ENCODE measurements at regions not wholly inside any gene's neighbourhood (a gene's known extent, or its start where the extent isn't known, plus 50 kb on each side); places are given as distances from the start of the nearest gene placed in this dataset.

GRCh38 chr7:130993671-130994365 lies 259.8 kb upstream of the KLF14 start:
- H3K4me3 ChIP-seq (ENCODE audit: low read depth, low read length): no peak overlapping the region

GRCh38 chr7:130994378-130995115 lies 260.5 kb upstream of the KLF14 start:
- no peak for TF ChIP-seq CTCF (IDR thresholded peaks at IDR 0.05; ENCODE audit: borderline replicate concordance, insufficient read depth, low read depth, low read length)
- H3K4me3 ChIP-seq (ENCODE audit: low read depth, low read length): no peak overlapping the region

More at GRCh38 chr7:130993671-130994365, 259.8 kb upstream of the KLF14 start:
- no peak for TF ChIP-seq CTCF (IDR thresholded peaks at IDR 0.05; ENCODE audit: borderline replicate concordance, insufficient read depth, low read depth, low read length)

DNA sequence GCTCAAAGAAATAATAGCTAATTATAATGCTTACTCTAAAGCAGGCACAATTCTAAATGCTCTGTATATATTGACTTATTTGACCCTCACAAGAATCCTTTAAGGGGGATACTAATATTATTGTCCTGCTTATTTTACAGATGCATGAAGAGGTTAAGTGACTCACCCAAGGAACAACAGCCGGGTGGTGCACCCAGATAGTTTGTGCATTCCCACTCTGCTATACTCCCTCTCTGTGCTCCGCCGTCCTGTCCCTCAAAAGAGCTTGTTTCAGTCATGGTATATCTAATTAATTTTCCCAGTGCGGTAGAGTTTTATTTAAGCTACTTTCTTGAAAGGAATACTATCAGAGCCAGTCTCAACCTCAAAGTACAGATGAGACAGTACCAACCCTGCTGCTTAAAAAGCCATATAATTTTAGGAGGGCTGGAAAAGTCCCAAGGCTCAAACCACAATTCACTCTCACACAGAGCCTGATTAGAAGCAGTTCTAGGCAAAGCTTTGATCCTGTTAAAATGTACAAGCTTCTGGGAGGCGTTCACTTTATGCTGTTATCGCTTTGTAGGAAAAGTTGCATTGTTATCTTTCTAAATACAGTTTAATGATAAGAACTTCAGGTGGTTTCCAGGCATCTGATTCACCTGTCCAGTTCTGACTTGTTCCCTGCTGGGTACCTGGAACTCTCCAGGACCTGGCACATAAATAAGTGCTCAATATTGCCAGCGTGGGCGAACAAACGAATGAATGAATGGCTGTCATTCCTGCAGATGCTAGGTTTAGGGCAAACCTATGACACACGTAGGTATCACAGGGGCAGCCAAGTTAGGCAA lies 261.5 kb upstream of the KLF14 start:
- no peak overlapping the region for H3K4me3 ChIP-seq (ENCODE audit: low read depth, low read length)
- TF ChIP-seq CTCF (IDR thresholded peaks at IDR 0.05; ENCODE audit: borderline replicate concordance, insufficient read depth, low read depth, low read length): no peak

GRCh38 chr7:130996205-130996832 lies 262.3 kb upstream of the KLF14 start:
- no peak overlapping the region for H3K4me3 ChIP-seq (ENCODE audit: low read depth, low read length)
- no peak for TF ChIP-seq CTCF (IDR thresholded peaks at IDR 0.05; ENCODE audit: borderline replicate concordance, insufficient read depth, low read depth, low read length)

DNA sequence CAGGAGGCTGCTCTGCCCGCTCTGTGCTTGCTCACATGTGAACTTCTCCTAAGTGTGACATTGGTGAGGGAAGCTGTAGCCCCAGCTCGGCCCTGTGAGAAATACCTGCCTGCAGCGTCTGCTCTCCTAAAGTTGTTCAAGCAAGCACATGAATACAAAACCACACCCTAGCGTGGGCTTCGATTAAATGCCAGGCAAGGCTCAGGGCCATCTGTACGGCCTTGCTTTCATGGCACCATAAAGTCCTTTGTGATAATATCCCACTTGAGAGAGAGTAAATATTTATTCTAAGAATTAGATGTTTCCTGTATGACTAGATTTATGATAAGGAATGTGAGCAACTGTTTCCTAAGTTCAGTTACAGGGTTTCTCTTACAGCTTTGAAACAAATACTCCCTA lies 262.8 kb upstream of the KLF14 start:
- TF ChIP-seq CTCF (IDR thresholded peaks at IDR 0.05; ENCODE audit: borderline replicate concordance, insufficient read depth, low read depth, low read length): no peak
- no peak overlapping the region for H3K4me3 ChIP-seq (ENCODE audit: low read depth, low read length)

GRCh38 chr7:130998993-130999602 lies 265.1 kb upstream of the KLF14 start:
- no peak for TF ChIP-seq CTCF (IDR thresholded peaks at IDR 0.05; ENCODE audit: borderline replicate concordance, insufficient read depth, low read depth, low read length)
- no peak overlapping the region for H3K4me3 ChIP-seq (ENCODE audit: low read depth, low read length)
